Thoracic aorta (tissue), 2 donors: ENCODE measurements at regions not wholly inside any gene's neighbourhood (a gene's known extent, or its start where the extent isn't known, plus 50 kb on each side); places are given as distances from the start of the nearest gene placed in this dataset.

ENCODE experiments used
- ATAC-seq: fragments of 150-250 bp; one replicate; pipeline ENCODE4 v1.8.0; 2017; ENCODE audit warnings: low read depth; ENCODE audit not compliant: insufficient number of reproducible peaks, low FRiP score
- DNase-seq: peaks from one replicate; pipeline ENCODE4 v3.0.0-alpha.2; 2020; ENCODE audit warnings: low spot score
- H3K27ac ChIP-seq, 2 donors: fragments of 200-600 bp; sonication (generic); 1 replicate in 1 of 2; 2 replicates in 1 of 2; pipeline ENCODE4 v1.5.1; 2016; ENCODE audit warnings: mild to moderate bottlenecking in 2 of 2, moderate library complexity in 2 of 2
- H3K27me3 ChIP-seq: fragments of 200-600 bp; sonication (generic); replicated peaks from 2 replicates; pipeline ENCODE4 v1.6.0; 2016; ENCODE audit warnings: mild to moderate bottlenecking; ENCODE audit not compliant: insufficient read depth
- H3K36me3 ChIP-seq: fragments of 200-600 bp; sonication (generic); one replicate; pipeline ENCODE4 v1.5.1; 2016
- H3K4me1 ChIP-seq, 2 donors: fragments of 200-600 bp; sonication (generic); 1 replicate in 1 of 2; 2 replicates in 1 of 2; pipeline versions ENCODE4 v1.5.1 to v1.6.0; 2016; ENCODE audit warnings: low read depth in 2 of 2, mild to moderate bottlenecking in 1 of 2; ENCODE audit not compliant: control insufficient read depth in 1 of 2
- H3K4me3 ChIP-seq: fragments of 200-600 bp; sonication (generic); 2 replicates; pipeline ENCODE4 v1.5.1; 2016; ENCODE audit warnings: mild to moderate bottlenecking
- H3K9me3 ChIP-seq: fragments of 200-600 bp; sonication (generic); 2 replicates; pipeline ENCODE4 v1.5.1; 2016
- TF ChIP-seq, protein P1 (sequence below): fragments of 200-600 bp; sonication (generic); IDR thresholded peaks from one replicate; pipeline ENCODE4 v1.5.1; 2019; ENCODE audit warnings: antibody characterized with exemption

DNA sequence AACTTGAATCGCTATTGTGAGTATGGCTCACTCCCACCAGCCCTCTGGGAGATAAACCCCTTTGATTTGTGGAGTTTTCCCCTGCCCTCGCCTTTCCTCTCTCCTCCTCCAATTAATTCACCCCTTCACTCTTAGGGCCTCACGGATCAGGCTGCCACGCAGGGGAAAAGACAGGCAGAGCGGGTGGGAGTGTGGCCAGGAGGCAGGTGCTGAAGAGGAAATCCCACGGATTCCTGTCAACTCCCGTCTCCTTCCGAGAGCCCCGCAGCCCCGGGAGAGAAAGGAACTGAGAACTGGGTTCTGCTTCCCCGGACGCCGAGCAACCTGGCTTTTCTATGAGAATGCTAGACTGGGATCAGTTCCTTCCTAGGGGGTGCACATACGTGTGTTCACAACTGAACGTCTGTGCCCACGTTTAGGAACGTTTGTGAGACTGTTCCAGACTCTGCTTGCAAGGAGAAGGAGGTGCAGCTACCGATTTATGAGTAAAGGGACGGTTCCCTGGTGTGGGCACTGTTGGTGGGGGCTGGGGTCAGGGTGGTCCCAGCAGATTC is 314.5 kb upstream of the TLE4 start:
- Histone ChIP-seq H3K4me3 (peak overlapping the region; percentile 34), H3K4me1 (peaks cover 0 to 6% of the 10 kb centered on the region in 2 donors), H3K27ac (no peak overlapping the region), H3K36me3 (no peaks in the 10 kb centered on the region), H3K27me3 (no peaks in the 10 kb centered on the region), H3K9me3 (no peaks in the 10 kb centered on the region)
- TF ChIP-seq, protein P1, sequence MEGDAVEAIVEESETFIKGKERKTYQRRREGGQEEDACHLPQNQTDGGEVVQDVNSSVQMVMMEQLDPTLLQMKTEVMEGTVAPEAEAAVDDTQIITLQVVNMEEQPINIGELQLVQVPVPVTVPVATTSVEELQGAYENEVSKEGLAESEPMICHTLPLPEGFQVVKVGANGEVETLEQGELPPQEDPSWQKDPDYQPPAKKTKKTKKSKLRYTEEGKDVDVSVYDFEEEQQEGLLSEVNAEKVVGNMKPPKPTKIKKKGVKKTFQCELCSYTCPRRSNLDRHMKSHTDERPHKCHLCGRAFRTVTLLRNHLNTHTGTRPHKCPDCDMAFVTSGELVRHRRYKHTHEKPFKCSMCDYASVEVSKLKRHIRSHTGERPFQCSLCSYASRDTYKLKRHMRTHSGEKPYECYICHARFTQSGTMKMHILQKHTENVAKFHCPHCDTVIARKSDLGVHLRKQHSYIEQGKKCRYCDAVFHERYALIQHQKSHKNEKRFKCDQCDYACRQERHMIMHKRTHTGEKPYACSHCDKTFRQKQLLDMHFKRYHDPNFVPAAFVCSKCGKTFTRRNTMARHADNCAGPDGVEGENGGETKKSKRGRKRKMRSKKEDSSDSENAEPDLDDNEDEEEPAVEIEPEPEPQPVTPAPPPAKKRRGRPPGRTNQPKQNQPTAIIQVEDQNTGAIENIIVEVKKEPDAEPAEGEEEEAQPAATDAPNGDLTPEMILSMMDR = no peak
- DNase-seq (no peak), ATAC-seq (no peak)

DNA sequence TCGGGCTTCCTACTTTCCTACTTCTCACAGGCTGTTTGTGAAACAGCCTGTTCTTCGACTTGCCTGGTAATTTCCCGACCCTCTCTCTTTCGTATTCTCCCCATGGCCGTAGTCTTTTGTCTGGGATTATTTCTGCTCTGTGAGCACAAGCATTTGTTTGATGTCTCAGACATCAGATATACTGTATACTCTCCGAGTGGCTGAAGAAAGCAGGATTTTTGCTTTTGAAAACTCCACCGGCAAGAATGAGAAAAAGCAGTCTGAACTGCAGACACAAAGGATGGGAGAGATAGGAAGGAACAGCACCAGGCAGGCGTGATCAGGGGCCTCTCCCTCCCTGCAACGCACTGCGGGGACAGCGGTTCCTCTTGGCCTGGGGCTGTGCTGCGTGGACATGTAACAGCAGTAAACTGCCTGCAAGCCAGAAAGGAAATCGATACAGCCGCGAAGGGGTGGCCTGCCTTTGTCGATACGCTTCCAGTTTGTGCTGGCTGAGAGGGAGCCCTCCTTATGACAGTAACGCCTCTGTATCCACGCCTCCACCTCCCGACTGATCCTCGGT is 313.9 kb upstream of the TLE4 start:
- no peak overlapping the region for H3K27ac ChIP-seq
- H3K4me3 ChIP-seq = no peak overlapping the region
- no peaks in the 10 kb centered on the region for H3K9me3 ChIP-seq
- DNase-seq = no peak
- TF ChIP-seq, protein P1 = no peak
- no peak for ATAC-seq
- no peaks in the 10 kb centered on the region for H3K36me3 ChIP-seq
- H3K4me1 ChIP-seq = peaks cover 0 to 6% of the 10 kb centered on the region in 2 donors
- no peaks in the 10 kb centered on the region for H3K27me3 ChIP-seq

DNA sequence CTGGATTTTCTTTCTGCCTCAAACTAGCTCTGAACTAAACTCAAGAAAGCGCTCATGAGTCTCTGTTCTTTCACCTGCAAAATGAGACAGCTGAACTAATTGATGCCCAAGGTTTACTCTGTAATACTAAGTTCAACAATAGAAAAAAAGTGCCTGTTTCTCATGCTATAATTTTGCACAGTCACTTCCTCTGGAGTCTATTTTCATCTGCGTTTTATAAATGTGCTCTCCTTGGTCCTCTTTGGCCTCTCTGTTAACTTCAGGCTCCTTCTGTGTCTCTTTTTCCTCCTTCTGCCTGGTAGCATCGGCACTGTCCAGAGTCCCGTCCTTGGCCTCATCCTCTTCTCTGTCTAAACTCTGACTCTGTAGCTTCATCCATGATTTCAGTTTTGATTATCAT is 311.9 kb upstream of the TLE4 start:
- ATAC-seq (no peak), DNase-seq (no peak)
- Histone ChIP-seq H3K4me3 (no peak overlapping the region), H3K27me3 (no peaks in the 10 kb centered on the region), H3K4me1 (peaks cover 0 to 6% of the 10 kb centered on the region in 2 donors), H3K27ac (no peak overlapping the region), H3K36me3 (no peaks in the 10 kb centered on the region), H3K9me3 (no peaks in the 10 kb centered on the region)
- TF ChIP-seq, protein P1 = no peak

DNA sequence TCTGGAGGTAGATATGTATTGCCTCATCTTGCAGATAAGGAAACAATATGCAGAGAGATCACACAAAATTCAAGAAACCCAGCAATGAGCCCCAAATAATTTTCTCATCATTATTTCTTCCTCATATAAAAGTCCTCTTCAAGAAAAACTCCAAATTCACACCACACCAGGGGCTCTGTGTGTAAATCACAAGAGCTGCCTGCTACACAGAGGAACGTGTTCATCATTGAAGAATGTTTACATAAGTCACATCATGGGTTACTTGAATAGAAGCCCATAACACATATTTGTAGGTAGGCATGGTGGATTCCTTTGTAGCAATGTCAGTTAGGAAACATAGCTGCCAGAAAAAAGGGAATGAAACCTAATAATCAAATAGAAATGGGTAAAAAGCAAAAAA is 308.1 kb upstream of the TLE4 start:
- Histone ChIP-seq H3K4me3 (no peak overlapping the region), H3K27ac (no peak overlapping the region), H3K4me1 (no peaks in the 10 kb centered on the region), H3K27me3 (no peaks in the 10 kb centered on the region), H3K9me3 (no peaks in the 10 kb centered on the region), H3K36me3 (no peaks in the 10 kb centered on the region)
- ATAC-seq (no peak), DNase-seq (no peak)
- TF ChIP-seq, protein P1 = no peak

DNA sequence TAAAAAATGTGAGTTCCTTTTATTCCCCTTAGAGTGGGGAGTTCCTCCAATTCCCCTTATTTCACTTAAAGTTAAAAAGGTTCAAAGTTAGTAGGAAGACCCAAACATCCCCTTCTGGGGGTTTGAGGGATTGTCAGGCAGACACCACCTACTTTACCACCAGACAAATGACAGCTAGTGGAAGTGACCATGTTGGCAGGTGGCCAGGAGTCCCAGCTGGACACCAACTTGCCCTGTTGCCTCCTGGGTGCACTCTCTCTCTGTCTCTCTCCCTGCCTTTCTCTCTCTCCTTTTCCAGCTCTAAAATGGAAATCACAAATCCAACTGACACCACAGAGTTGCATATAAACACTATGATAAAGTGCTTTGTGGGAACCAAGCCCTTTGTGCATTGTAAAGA is 307.7 kb upstream of the TLE4 start:
- Histone ChIP-seq H3K36me3 (no peaks in the 10 kb centered on the region), H3K4me3 (no peak overlapping the region), H3K27me3 (no peaks in the 10 kb centered on the region), H3K27ac (no peak overlapping the region), H3K4me1 (no peaks in the 10 kb centered on the region), H3K9me3 (no peaks in the 10 kb centered on the region)
- TF ChIP-seq, protein P1 = no peak
- DNase-seq (no peak), ATAC-seq (no peak)
